MM.1S (cell line): ENCODE measurements at regions not wholly inside any gene's neighbourhood (a gene's known extent, or its start where the extent isn't known, plus 50 kb on each side); places are given as distances from the start of the nearest gene placed in this dataset.

Experiments used
- EZH2phosphoT487 ChIP-seq: fragments of 300-600 bp; sonication (generic); IDR thresholded peaks from 2 replicates; pipeline ENCODE4 v1.6.1; 2018; ENCODE audit warnings: antibody characterized with exemption, low read length
- TF ChIP-seq, protein P1 (sequence below): fragments of 300-600 bp; sonication (generic); IDR thresholded peaks from 2 replicates; pipeline ENCODE4 v1.5.1; 2016; ENCODE audit warnings: antibody characterized with exemption, low read length, mixed read lengths

GRCh38 chr1:221157026-221157761, 278.0 kb downstream of the HLX start:
- TF ChIP-seq, protein P1, sequence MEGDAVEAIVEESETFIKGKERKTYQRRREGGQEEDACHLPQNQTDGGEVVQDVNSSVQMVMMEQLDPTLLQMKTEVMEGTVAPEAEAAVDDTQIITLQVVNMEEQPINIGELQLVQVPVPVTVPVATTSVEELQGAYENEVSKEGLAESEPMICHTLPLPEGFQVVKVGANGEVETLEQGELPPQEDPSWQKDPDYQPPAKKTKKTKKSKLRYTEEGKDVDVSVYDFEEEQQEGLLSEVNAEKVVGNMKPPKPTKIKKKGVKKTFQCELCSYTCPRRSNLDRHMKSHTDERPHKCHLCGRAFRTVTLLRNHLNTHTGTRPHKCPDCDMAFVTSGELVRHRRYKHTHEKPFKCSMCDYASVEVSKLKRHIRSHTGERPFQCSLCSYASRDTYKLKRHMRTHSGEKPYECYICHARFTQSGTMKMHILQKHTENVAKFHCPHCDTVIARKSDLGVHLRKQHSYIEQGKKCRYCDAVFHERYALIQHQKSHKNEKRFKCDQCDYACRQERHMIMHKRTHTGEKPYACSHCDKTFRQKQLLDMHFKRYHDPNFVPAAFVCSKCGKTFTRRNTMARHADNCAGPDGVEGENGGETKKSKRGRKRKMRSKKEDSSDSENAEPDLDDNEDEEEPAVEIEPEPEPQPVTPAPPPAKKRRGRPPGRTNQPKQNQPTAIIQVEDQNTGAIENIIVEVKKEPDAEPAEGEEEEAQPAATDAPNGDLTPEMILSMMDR, result no peak
- TF ChIP-seq EZH2phosphoT487, result no peak
